C4-2B (cell line): ENCODE measurements at regions not wholly inside any gene's neighbourhood (a gene's known extent, or its start where the extent isn't known, plus 50 kb on each side); places are given as distances from the start of the nearest gene placed in this dataset.

Experiments
- H3K27ac ChIP-seq: fragments of 450-650 bp; 2 replicates; pipeline ENCODE4 v1.5.1; 2017
- CTCF ChIP-seq: fragments of 450-650 bp; conservative IDR thresholded peaks from 2 replicates; pipeline ENCODE4 v1.5.1; 2017; ENCODE audit warnings: mild to moderate bottlenecking
- ZFX ChIP-seq: fragments of 450-650 bp; IDR thresholded peaks from 2 replicates; pipeline ENCODE4 v1.6.1; 2017

GRCh38 chr11:28679795-28680468, 571.7 kb downstream of the METTL15 start:
- no peak overlapping the region for H3K27ac ChIP-seq
- no peak for TF ChIP-seq CTCF
- no peak for TF ChIP-seq ZFX

- H3K27ac ChIP-seq, result no peak overlapping the region
- TF ChIP-seq ZFX, result no peak
- no peak for TF ChIP-seq CTCF
Observed at GRCh38 chr11:28677721-28678120, 569.5 kb downstream of the METTL15 start.

GRCh38 chr11:28675183-28675582, 567.0 kb downstream of the METTL15 start:
- TF ChIP-seq ZFX (no peak), CTCF (no peak)
- no peak overlapping the region for H3K27ac ChIP-seq

- no peak for TF ChIP-seq ZFX
- peak; percentile 47 for TF ChIP-seq CTCF
- no peak overlapping the region for H3K27ac ChIP-seq
Observed at GRCh38 chr11:28674433-28675103, 566.4 kb downstream of the METTL15 start.

- TF ChIP-seq CTCF (no peak), ZFX (no peak)
- no peak overlapping the region for H3K27ac ChIP-seq
Observed at GRCh38 chr11:28673691-28674432, 565.7 kb downstream of the METTL15 start.

- H3K27ac ChIP-seq, result no peak overlapping the region
- no peak for TF ChIP-seq ZFX
- TF ChIP-seq CTCF, result no peak
Observed at GRCh38 chr11:28671274-28671673, 563.1 kb downstream of the METTL15 start.

GRCh38 chr11:28666632-28667031, 558.4 kb downstream of the METTL15 start:
- TF ChIP-seq CTCF (no peak), ZFX (no peak)
- no peak overlapping the region for H3K27ac ChIP-seq
